ENCODE measurements at regions not wholly inside any gene's neighbourhood (a gene's known extent, or its start where the extent isn't known, plus 50 kb on each side); places are given as distances from the start of the nearest gene placed in this dataset.

GRCh38 chr16:5430598-5430997, 333.0 kb upstream of the EEF2KMT start:
- TF ChIP-seq EZH2 (IDR thresholded peaks at IDR 0.05; ENCODE audit: low read length) (no peak), CTCF (optimal IDR thresholded peaks at IDR 0.05 in 1 of 3, IDR thresholded peaks at IDR 0.05 in 1 of 3, conservative IDR thresholded peaks at IDR 0.05 in 1 of 3; ENCODE audit: extremely low read depth in 1 of 3, insufficient read depth in 2 of 3, low read length in 3 of 3) (no peak)
- FAIRE-seq (no peak), DNase-seq (ENCODE audit: low read depth, low spot score) (no peak)
- no peaks in the 10 kb centered on the region for H3K4me1 ChIP-seq (ENCODE audit: control insufficient read depth, extremely low read depth, insufficient read depth, low read length)
- no peak overlapping the region for H3K4me3 ChIP-seq (ENCODE audit: control insufficient read depth in 2 of 3, extremely low read depth in 1 of 3, insufficient read depth in 2 of 3, low read depth in 1 of 3, low read length in 3 of 3)
- dilution Hi-C loops (cut with MboI; ENCODE audit: extremely low pct_ligation_motif_present, low sequenced_read_pairs), result no loop called here
- no peak overlapping the region for H3K27ac ChIP-seq (ENCODE audit: control insufficient read depth, insufficient read depth, low read length)
- H2AFZ ChIP-seq (ENCODE audit: control insufficient read depth, low read length), result no peak overlapping the region
- H3K4me2 ChIP-seq (ENCODE audit: control insufficient read depth, extremely low read depth, insufficient read depth, low read depth, low read length), result no peak overlapping the region
- no peaks in the 10 kb centered on the region for H3K9me1 ChIP-seq (ENCODE audit: control insufficient read depth, extremely low read depth, insufficient read depth, low read length)
- H3K36me3 ChIP-seq (ENCODE audit: control insufficient read depth in 2 of 2, extremely low read depth in 1 of 2, insufficient read depth in 2 of 2, low read length in 2 of 2), result no peaks in the 10 kb centered on the region
- no peaks in the 10 kb centered on the region for H3K27me3 ChIP-seq (ENCODE audit: control insufficient read depth, extremely low read depth, insufficient read depth, low read length)
- no peak overlapping the region for H3K9ac ChIP-seq (ENCODE audit: control insufficient read depth, extremely low read depth, insufficient read depth, low read length)
- peaks cover 5% of the 10 kb centered on the region for H3K9me3 ChIP-seq (ENCODE audit: control insufficient read depth, low read depth, low read length)
- H3K79me2 ChIP-seq (ENCODE audit: control insufficient read depth, insufficient read depth, low read length), result no peaks in the 10 kb centered on the region
- H4K20me1 ChIP-seq (ENCODE audit: control insufficient read depth, extremely low read depth, insufficient read depth, low read length), result no peaks in the 10 kb centered on the region

GRCh38 chr16:5428932-5429331, 331.3 kb upstream of the EEF2KMT start:
- no peaks in the 10 kb centered on the region for H4K20me1 ChIP-seq (ENCODE audit: control insufficient read depth, extremely low read depth, insufficient read depth, low read length)
- TF ChIP-seq CTCF (optimal IDR thresholded peaks at IDR 0.05 in 1 of 3, IDR thresholded peaks at IDR 0.05 in 1 of 3, conservative IDR thresholded peaks at IDR 0.05 in 1 of 3; ENCODE audit: extremely low read depth in 1 of 3, insufficient read depth in 2 of 3, low read length in 3 of 3) (no peak), EZH2 (IDR thresholded peaks at IDR 0.05; ENCODE audit: low read length) (no peak)
- H2AFZ ChIP-seq (ENCODE audit: control insufficient read depth, low read length), result no peak overlapping the region
- H3K79me2 ChIP-seq (ENCODE audit: control insufficient read depth, insufficient read depth, low read length), result no peaks in the 10 kb centered on the region
- no peak for FAIRE-seq
- H3K36me3 ChIP-seq (ENCODE audit: control insufficient read depth in 2 of 2, extremely low read depth in 1 of 2, insufficient read depth in 2 of 2, low read length in 2 of 2), result no peaks in the 10 kb centered on the region
- no peaks in the 10 kb centered on the region for H3K27me3 ChIP-seq (ENCODE audit: control insufficient read depth, extremely low read depth, insufficient read depth, low read length)
- no peak overlapping the region for H3K9ac ChIP-seq (ENCODE audit: control insufficient read depth, extremely low read depth, insufficient read depth, low read length)
- H3K9me1 ChIP-seq (ENCODE audit: control insufficient read depth, extremely low read depth, insufficient read depth, low read length), result no peaks in the 10 kb centered on the region
- DNase-seq (ENCODE audit: low read depth, low spot score), result no peak
- H3K4me2 ChIP-seq (ENCODE audit: control insufficient read depth, extremely low read depth, insufficient read depth, low read depth, low read length), result no peak overlapping the region
- dilution Hi-C loops (cut with MboI; ENCODE audit: extremely low pct_ligation_motif_present, low sequenced_read_pairs), result no loop called here
- no peaks in the 10 kb centered on the region for H3K4me1 ChIP-seq (ENCODE audit: control insufficient read depth, extremely low read depth, insufficient read depth, low read length)
- H3K9me3 ChIP-seq (ENCODE audit: control insufficient read depth, low read depth, low read length), result peaks cover 5% of the 10 kb centered on the region
- no peak overlapping the region for H3K27ac ChIP-seq (ENCODE audit: control insufficient read depth, insufficient read depth, low read length)
- H3K4me3 ChIP-seq (ENCODE audit: control insufficient read depth in 2 of 3, extremely low read depth in 1 of 3, insufficient read depth in 2 of 3, low read depth in 1 of 3, low read length in 3 of 3), result no peak overlapping the region

Measured in keratinocyte (primary cell).